ENCODE measurements at regions not wholly inside any gene's neighbourhood (a gene's known extent, or its start where the extent isn't known, plus 50 kb on each side); places are given as distances from the start of the nearest gene placed in this dataset.

GRCh38 chr10:47237316-47238260, 62.4 kb upstream of the GDF10 start:
- no peak for DNase-seq

- DNase-seq: no peak
These were observed 61.5 kb upstream of the GDF10 start for GRCh38 chr10:47238331-47239095.

GRCh38 chr10:47239211-47239610, 60.8 kb upstream of the GDF10 start:
- no peak for DNase-seq

GRCh38 chr10:47240173-47240572, 59.8 kb upstream of the GDF10 start:
- no peak for DNase-seq

- no peak for DNase-seq
These were observed 58.7 kb upstream of the GDF10 start for GRCh38 chr10:47241256-47241655.

- no peak for DNase-seq
These were observed 57.8 kb upstream of the GDF10 start for GRCh38 chr10:47241946-47242867.

GRCh38 chr10:47243356-47243755, 56.6 kb upstream of the GDF10 start:
- no peak for DNase-seq

GRCh38 chr10:47243791-47244190, 56.2 kb upstream of the GDF10 start:
- DNase-seq: no peak

- no peak for DNase-seq
These were observed 55.2 kb upstream of the GDF10 start for GRCh38 chr10:47244560-47245500.

GRCh38 chr10:47245731-47246350, 54.2 kb upstream of the GDF10 start:
- DNase-seq: no peak

- no peak for DNase-seq
These were observed 53.4 kb upstream of the GDF10 start for GRCh38 chr10:47246406-47247147.

- no peak for DNase-seq
These were observed 52.6 kb upstream of the GDF10 start for GRCh38 chr10:47247148-47248059.

GRCh38 chr10:47248386-47249090, 51.5 kb upstream of the GDF10 start:
- DNase-seq: no peak

- no peak for DNase-seq
These were observed 50.1 kb upstream of the GDF10 start for GRCh38 chr10:47249881-47250280.

Data from CD4-positive, alpha-beta T cell treated with Interleukin-4 for 1 hour (primary cell).